Caco-2 (cell line): ENCODE measurements at regions not wholly inside any gene's neighbourhood (a gene's known extent, or its start where the extent isn't known, plus 50 kb on each side); places are given as distances from the start of the nearest gene placed in this dataset.

Source experiments
- BruUV-seq: library from RNA; stranded (reverse); fragments of 400-500 nt; replicated peaks from 2 replicates; lab custom pipeline; 2021; lab: Mats Ljungman, UMichigan
- CTCF ChIA-PET: fragments of 300-600 bp; sonication (Branson Sonifier 250); formaldehyde crosslinking; loops from one replicate; lab custom pipeline; 2022; ENCODE audit warnings: antibody characterized with exemption; lab: Charles Lee
- POLR2A ChIA-PET: fragments of 300-600 bp; sonication (Branson Sonifier 250); formaldehyde crosslinking; loops from one replicate; lab custom pipeline; 2022; ENCODE audit warnings: antibody characterized with exemption; lab: Charles Lee
- DNase-seq, 2 experiments: peaks; one replicate each; pipeline versions ENCODE4 v3.0.0 to v3.0.0-alpha.2; 2020 to 2022
- H3K27me3 ChIP-seq: replicated peaks from 2 replicates; pipeline ENCODE4 v1.6.0; 2011; ENCODE audit warnings: low read length; ENCODE audit not compliant: control insufficient read depth, insufficient read depth
- H3K36me3 ChIP-seq: 2 replicates; pipeline ENCODE4 v1.5.1; 2011; ENCODE audit warnings: low read length; ENCODE audit not compliant: control insufficient read depth, insufficient read depth
- H3K4me1 ChIP-seq: fragments of 250-450 bp; sonication (Bioruptor Pico); 2 replicates; pipeline ENCODE4 v1.5.1; 2020; ENCODE audit warnings: mild to moderate bottlenecking
- H3K4me3 ChIP-seq: 2 replicates; pipeline ENCODE4 v1.5.1; 2011; ENCODE audit warnings: low read depth, mild to moderate bottlenecking, control low read depth, low read length
- H3K9me3 ChIP-seq: fragments of 250-450 bp; sonication (Bioruptor Pico); 2 replicates; pipeline ENCODE4 v1.5.1; 2020; ENCODE audit warnings: mild to moderate bottlenecking, moderate library complexity
- H3K27ac Mint-ChIP-seq: one replicate; pipeline ENCODE4 v1.8.0; 2022; ENCODE audit warnings: mixed read lengths; ENCODE audit not compliant: unreplicated experiment
- H3K27me3 Mint-ChIP-seq: one replicate; pipeline ENCODE4 v1.8.0; 2022; ENCODE audit warnings: mixed read lengths; ENCODE audit not compliant: insufficient read depth, unreplicated experiment
- H3K36me3 Mint-ChIP-seq: one replicate; pipeline ENCODE4 v1.8.0; 2022; ENCODE audit warnings: mild to moderate bottlenecking, mixed read lengths; ENCODE audit not compliant: insufficient read depth, unreplicated experiment
- H3K4me1 Mint-ChIP-seq: one replicate; pipeline ENCODE4 v1.8.0; 2022; ENCODE audit warnings: low read depth, mixed read lengths; ENCODE audit not compliant: unreplicated experiment
- H3K4me3 Mint-ChIP-seq: one replicate; pipeline ENCODE4 v1.8.0; 2022; ENCODE audit warnings: mild to moderate bottlenecking, moderate library complexity, mixed read lengths; ENCODE audit not compliant: unreplicated experiment
- H3K9me3 Mint-ChIP-seq: one replicate; pipeline ENCODE4 v1.8.0; 2022; ENCODE audit warnings: mixed read lengths; ENCODE audit not compliant: unreplicated experiment
- CTCF ChIP-seq, 2 experiments: fragments of 200-600 bp in 1 of 2; IDR thresholded peaks; 1 replicate in 1 of 2; 2 replicates in 1 of 2; pipeline versions ENCODE4 v1.5.1 to v1.8.0; 2011 to 2022; ENCODE audit warnings: antibody characterized with exemption in 1 of 2, control low read depth in 1 of 2, inconsistent platforms in 1 of 2, low read depth in 1 of 2, low read length in 1 of 2, mild to moderate bottlenecking in 1 of 2, moderate library complexity in 1 of 2; ENCODE audit not compliant: insufficient read depth in 1 of 2, severe bottlenecking in 1 of 2, unreplicated experiment in 1 of 2
- intact Hi-C: fragments of 100-400 bp; cut with micrococcal nuclease; formaldehyde crosslinking; loops from one replicate; pipeline ENCODE4 v1.10.0; 2022; ENCODE audit not compliant: unreplicated experiment

GRCh38 chr2:59307196-59307595 lies 1066.1 kb upstream of the FANCL start:
- no peak overlapping the region for H3K27ac Mint-ChIP-seq
- no peaks in the 10 kb centered on the region for H3K4me1 ChIP-seq
- H3K4me3 ChIP-seq: no peak overlapping the region
- intact Hi-C loops: no loop called here
- H3K36me3 ChIP-seq: no peaks in the 10 kb centered on the region
- no peaks in the 10 kb centered on the region for H3K9me3 Mint-ChIP-seq
- no peaks in the 10 kb centered on the region for H3K9me3 ChIP-seq
- no peak for DNase-seq
- BruUV-seq: no TSS peak
- no peak overlapping the region for H3K4me3 Mint-ChIP-seq
- no peaks in the 10 kb centered on the region for H3K27me3 ChIP-seq
- ChIA-PET CTCF (no interaction called here), POLR2A (no interaction called here)
- no peak for TF ChIP-seq CTCF (IDR thresholded peaks at IDR 0.05; ENCODE audit: insufficient read depth in 1 of 2, low read depth in 1 of 2, low read length in 1 of 2, severe bottlenecking in 1 of 2, unreplicated experiment in 1 of 2)
- H3K4me1 Mint-ChIP-seq: no peaks in the 10 kb centered on the region
- peaks cover 2% of the 10 kb centered on the region for H3K27me3 Mint-ChIP-seq
- H3K36me3 Mint-ChIP-seq: no peaks in the 10 kb centered on the region

- no peak for DNase-seq
- Histone ChIP-seq H3K36me3 (no peaks in the 10 kb centered on the region), H3K27me3 (no peaks in the 10 kb centered on the region), H3K9me3 (no peaks in the 10 kb centered on the region), H3K4me1 (no peaks in the 10 kb centered on the region), H3K4me3 (no peak overlapping the region)
- Mint-ChIP-seq H3K4me3 (no peak overlapping the region), H3K9me3 (no peaks in the 10 kb centered on the region), H3K27me3 (peaks cover 5% of the 10 kb centered on the region), H3K36me3 (no peaks in the 10 kb centered on the region), H3K27ac (no peak overlapping the region), H3K4me1 (no peaks in the 10 kb centered on the region)
- intact Hi-C loops: loop anchor here (2.0 to 5.0 kb wide), 2 partner anchors 282 to 1279 kb away; no protein-coding TSS in a partner anchor
- BruUV-seq: no TSS peak
- TF ChIP-seq CTCF (IDR thresholded peaks at IDR 0.05; ENCODE audit: insufficient read depth in 1 of 2, low read depth in 1 of 2, low read length in 1 of 2, severe bottlenecking in 1 of 2, unreplicated experiment in 1 of 2): no peak
- POLR2A ChIA-PET: no interaction called here
- CTCF ChIA-PET: no interaction called here
Observed at GRCh38 chr2:59303272-59303671, 1062.1 kb upstream of the FANCL start.

- Histone ChIP-seq H3K36me3 (no peaks in the 10 kb centered on the region), H3K4me3 (no peak overlapping the region), H3K4me1 (no peaks in the 10 kb centered on the region), H3K9me3 (no peaks in the 10 kb centered on the region), H3K27me3 (no peaks in the 10 kb centered on the region)
- intact Hi-C loops: loop anchor here (2.0 to 5.0 kb wide), 2 partner anchors 282 to 1280 kb away; no protein-coding TSS in a partner anchor
- ChIA-PET CTCF (no interaction called here), POLR2A (no interaction called here)
- peaks cover 3% of the 10 kb centered on the region for H3K27me3 Mint-ChIP-seq
- no peak overlapping the region for H3K27ac Mint-ChIP-seq
- H3K4me3 Mint-ChIP-seq: no peak overlapping the region
- H3K9me3 Mint-ChIP-seq: no peaks in the 10 kb centered on the region
- BruUV-seq: no TSS peak
- H3K4me1 Mint-ChIP-seq: no peaks in the 10 kb centered on the region
- no peaks in the 10 kb centered on the region for H3K36me3 Mint-ChIP-seq
- DNase-seq: no peak
- TF ChIP-seq CTCF (IDR thresholded peaks at IDR 0.05; ENCODE audit: insufficient read depth in 1 of 2, low read depth in 1 of 2, low read length in 1 of 2, severe bottlenecking in 1 of 2, unreplicated experiment in 1 of 2): no peak
Observed at GRCh38 chr2:59302683-59303082, 1061.6 kb upstream of the FANCL start.
